Nephron (organoid): ENCODE measurements at regions not wholly inside any gene's neighbourhood (a gene's known extent, or its start where the extent isn't known, plus 50 kb on each side); places are given as distances from the start of the nearest gene placed in this dataset.

ENCODE experiments used
- H3K27ac Mint-ChIP-seq, 3 experiments: 2 replicates each; pipeline ENCODE4 v1.8.0; 2020; ENCODE audit warnings: mixed read lengths in 3 of 3, mild to moderate bottlenecking in 2 of 3, moderate library complexity in 1 of 3
- H3K27me3 Mint-ChIP-seq: 2 replicates; pipeline ENCODE4 v1.8.0; 2021; ENCODE audit warnings: low read depth, mild to moderate bottlenecking, moderate library complexity, mixed read lengths
- H3K36me3 Mint-ChIP-seq: 2 replicates; pipeline ENCODE4 v1.8.0; 2020; ENCODE audit warnings: low read depth, mixed read lengths
- H3K4me1 Mint-ChIP-seq: 2 replicates; pipeline ENCODE4 v1.8.0; 2020; ENCODE audit warnings: mixed read lengths
- H3K4me3 Mint-ChIP-seq, 3 experiments: 2 replicates each; pipeline ENCODE4 v1.8.0; 2020; ENCODE audit warnings: mild to moderate bottlenecking in 3 of 3, mixed read lengths in 3 of 3, moderate library complexity in 2 of 3
- H3K9me3 Mint-ChIP-seq: 2 replicates; pipeline ENCODE4 v1.8.0; 2020; ENCODE audit warnings: mixed read lengths
- CTCF ChIP-seq, 3 experiments: fragments of 200-600 bp; sonication (generic); IDR thresholded peaks; one replicate each; pipeline ENCODE4 v1.5.0; 2021; ENCODE audit warnings: antibody characterized with exemption in 3 of 3; ENCODE audit not compliant: unreplicated experiment in 3 of 3

- no peaks in the 10 kb centered on the region for H3K27me3 Mint-ChIP-seq
- no peak for TF ChIP-seq CTCF (IDR thresholded peaks at IDR 0.05; ENCODE audit: unreplicated experiment in 3 of 3)
- H3K4me3 Mint-ChIP-seq, result no peak overlapping the region
- H3K36me3 Mint-ChIP-seq, result no peaks in the 10 kb centered on the region
- H3K4me1 Mint-ChIP-seq, result peaks cover 11% of the 10 kb centered on the region
- H3K27ac Mint-ChIP-seq, result no peak overlapping the region
- H3K9me3 Mint-ChIP-seq, result peaks cover 6% of the 10 kb centered on the region
Measured at GRCh38 chr11:26916805-26917204, 77.1 kb upstream of the FIBIN start.

- no peaks in the 10 kb centered on the region for H3K36me3 Mint-ChIP-seq
- H3K27me3 Mint-ChIP-seq, result peaks cover 4% of the 10 kb centered on the region
- H3K9me3 Mint-ChIP-seq, result peaks cover 19% of the 10 kb centered on the region
- no peak overlapping the region for H3K27ac Mint-ChIP-seq
- peaks cover 25% of the 10 kb centered on the region for H3K4me1 Mint-ChIP-seq
- no peak for TF ChIP-seq CTCF (IDR thresholded peaks at IDR 0.05; ENCODE audit: unreplicated experiment in 3 of 3)
- H3K4me3 Mint-ChIP-seq, result no peak overlapping the region
Measured at GRCh38 chr11:26928582-26928981, 65.3 kb upstream of the FIBIN start.

GRCh38 chr11:26929806-26930517 is 64.0 kb upstream of the FIBIN start:
- peaks cover 25% of the 10 kb centered on the region for H3K4me1 Mint-ChIP-seq
- H3K4me3 Mint-ChIP-seq, result no peak overlapping the region
- peak overlapping the region in 1 of 3 experiments; percentile 19 for H3K27ac Mint-ChIP-seq
- H3K27me3 Mint-ChIP-seq, result peaks cover 4% of the 10 kb centered on the region
- TF ChIP-seq CTCF (IDR thresholded peaks at IDR 0.05; ENCODE audit: unreplicated experiment in 3 of 3), result no peak
- peaks cover 19% of the 10 kb centered on the region for H3K9me3 Mint-ChIP-seq
- no peaks in the 10 kb centered on the region for H3K36me3 Mint-ChIP-seq

- Mint-ChIP-seq H3K4me1 (peaks cover 25% of the 10 kb centered on the region), H3K4me3 (no peak overlapping the region), H3K36me3 (no peaks in the 10 kb centered on the region), H3K27ac (peak overlapping the region in 2 of 3 experiments; percentile 38 to 43), H3K9me3 (peaks cover 16% of the 10 kb centered on the region), H3K27me3 (peaks cover 4% of the 10 kb centered on the region)
- TF ChIP-seq CTCF (IDR thresholded peaks at IDR 0.05; ENCODE audit: unreplicated experiment in 3 of 3), result no peak
Measured at GRCh38 chr11:26930518-26931247, 63.2 kb upstream of the FIBIN start.

DNA sequence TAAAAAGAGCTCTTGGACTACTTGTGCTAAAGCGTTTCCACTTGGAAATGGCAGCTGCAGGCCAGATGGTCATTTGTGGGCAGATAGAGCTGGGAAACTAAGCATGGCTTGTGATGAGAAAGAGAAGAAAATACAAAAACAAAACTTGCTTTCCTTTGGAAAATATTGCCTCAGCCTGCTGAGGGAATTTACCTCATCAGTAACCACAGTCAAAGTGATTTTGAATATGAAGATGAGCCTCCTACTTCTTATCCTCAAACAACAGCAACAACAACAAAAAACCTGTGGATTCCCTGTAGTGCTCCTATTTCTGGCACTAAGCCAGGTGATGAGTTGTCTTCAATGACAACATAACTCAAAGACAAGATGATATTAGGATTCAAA is 62.7 kb upstream of the FIBIN start:
- TF ChIP-seq CTCF (IDR thresholded peaks at IDR 0.05; ENCODE audit: unreplicated experiment in 3 of 3), result no peak
- peak overlapping the region in 2 of 3 experiments; percentile 38 to 43 for H3K27ac Mint-ChIP-seq
- H3K4me1 Mint-ChIP-seq, result peaks cover 25% of the 10 kb centered on the region
- H3K9me3 Mint-ChIP-seq, result peaks cover 10% of the 10 kb centered on the region
- no peaks in the 10 kb centered on the region for H3K36me3 Mint-ChIP-seq
- H3K27me3 Mint-ChIP-seq, result peaks cover 4% of the 10 kb centered on the region
- no peak overlapping the region for H3K4me3 Mint-ChIP-seq
